Mesendoderm (in vitro differentiated cells): ENCODE measurements at regions not wholly inside any gene's neighbourhood (a gene's known extent, or its start where the extent isn't known, plus 50 kb on each side); places are given as distances from the start of the nearest gene placed in this dataset.

Experiments used
- DNase-seq: peaks from one replicate; pipeline ENCODE4 v3.0.0; 2013
- H2AK5ac ChIP-seq: 2 replicates; pipeline ENCODE4 v1.6.1; 2013; ENCODE audit warnings: low read length, inconsistent platforms
- H2BK120ac ChIP-seq: 2 replicates; pipeline ENCODE4 v1.6.1; 2013; ENCODE audit warnings: low read depth, mild to moderate bottlenecking, low read length, moderate library complexity, mixed read lengths
- H2BK15ac ChIP-seq: replicated peaks from 2 replicates; pipeline ENCODE4 v1.6.1; 2013; ENCODE audit warnings: low read depth, mild to moderate bottlenecking, moderate library complexity
- H2BK5ac ChIP-seq: 2 replicates; pipeline ENCODE4 v1.6.1; 2013; ENCODE audit warnings: low read length, inconsistent platforms
- H3K18ac ChIP-seq: 2 replicates; pipeline ENCODE4 v1.6.1; 2013; ENCODE audit warnings: mild to moderate bottlenecking, low read length, mixed read lengths
- H3K23ac ChIP-seq: one replicate; pipeline ENCODE4 v1.6.1; 2013; ENCODE audit warnings: low read length
- H3K27ac ChIP-seq: 2 replicates; pipeline ENCODE4 v1.5.1; 2013; ENCODE audit warnings: low read depth, mild to moderate bottlenecking, inconsistent platforms, low read length, moderate library complexity
- H3K27me3 ChIP-seq: 2 replicates; pipeline ENCODE4 v1.6.1; 2013; ENCODE audit warnings: low read length, control low read depth, mild to moderate bottlenecking, inconsistent platforms; ENCODE audit not compliant: insufficient read depth, poor library complexity
- H3K36me3 ChIP-seq: 2 replicates; pipeline ENCODE4 v1.6.1; 2013; ENCODE audit warnings: low read length, inconsistent platforms; ENCODE audit not compliant: control insufficient read depth, insufficient read depth
- H3K4ac ChIP-seq: one replicate; pipeline ENCODE4 v1.6.1; 2013; ENCODE audit warnings: low read depth, mild to moderate bottlenecking, low read length, moderate library complexity
- H3K4me1 ChIP-seq: 2 replicates; pipeline ENCODE4 v1.6.1; 2013; ENCODE audit warnings: low read depth, low read length, inconsistent platforms; ENCODE audit not compliant: control insufficient read depth
- H3K4me2 ChIP-seq: 2 replicates; pipeline ENCODE4 v1.6.1; 2013; ENCODE audit warnings: low read length
- H3K4me3 ChIP-seq: 2 replicates; pipeline ENCODE4 v1.5.1; 2013; ENCODE audit warnings: mild to moderate bottlenecking, low read length
- H3K56ac ChIP-seq: one replicate; pipeline ENCODE4 v1.6.1; 2013; ENCODE audit warnings: low read length
- H3K79me1 ChIP-seq: 2 replicates; pipeline ENCODE4 v1.6.1; 2013; ENCODE audit warnings: low read length, inconsistent platforms
- H3K79me2 ChIP-seq: 2 replicates; pipeline ENCODE4 v1.6.1; 2013; ENCODE audit warnings: mild to moderate bottlenecking, low read length; ENCODE audit not compliant: control insufficient read depth, insufficient read depth
- H3K9ac ChIP-seq: 2 replicates; pipeline ENCODE4 v1.6.1; 2013; ENCODE audit warnings: low read length, inconsistent platforms
- H4K5ac ChIP-seq: one replicate; pipeline ENCODE4 v1.6.1; 2013; ENCODE audit warnings: low read length
- H4K8ac ChIP-seq: one replicate; pipeline ENCODE4 v1.6.1; 2013; ENCODE audit warnings: low read depth, mild to moderate bottlenecking, control low read depth, low read length, moderate library complexity
- WGBS: extraction: QIAGEN DNeasy Blood & Tissue Kit; methylation state at CpG from one replicate; pipeline ENCODE4 v1.1.7; 2013; ENCODE audit warnings: low lambda C conversion rate, missing lambda C conversion rate; ENCODE audit not compliant: insufficient coverage; ENCODE audit errors: extremely low coverage; 5-methylcytosine and 5-hydroxymethylcytosine counted together

DNA sequence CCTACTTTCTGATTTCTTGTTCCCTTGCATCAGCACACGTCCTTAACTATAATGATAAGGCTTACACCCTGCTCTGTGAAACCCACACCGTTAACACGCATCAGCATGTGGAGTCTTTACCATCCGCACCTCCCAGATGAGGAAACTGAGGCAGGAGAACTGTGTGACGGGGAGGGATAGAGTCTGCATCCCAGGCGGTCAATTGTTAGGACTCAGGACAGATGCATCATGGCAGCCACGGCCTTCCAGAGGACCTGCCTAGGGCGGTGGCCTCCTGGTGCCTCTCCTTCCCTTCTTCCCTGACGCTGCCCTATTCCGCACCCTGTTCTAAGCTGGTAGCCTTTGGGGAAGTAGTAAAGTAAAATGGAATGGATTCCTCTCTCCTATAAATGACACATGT, 326.0 kb downstream of the TEX29 start:
- H2BK5ac ChIP-seq = no peak overlapping the region
- no peak overlapping the region for H3K18ac ChIP-seq
- no peak overlapping the region for H3K23ac ChIP-seq
- no peak overlapping the region for H3K9ac ChIP-seq
- H3K4me3 ChIP-seq = no peak overlapping the region
- no peaks in the 10 kb centered on the region for H3K36me3 ChIP-seq
- H3K79me1 ChIP-seq = no peaks in the 10 kb centered on the region
- WGBS = no CpG with 5 or more reads among the region's 10 CpGs
- no peak overlapping the region for H2BK120ac ChIP-seq
- H3K4me1 ChIP-seq = no peaks in the 10 kb centered on the region
- no peak overlapping the region for H2BK15ac ChIP-seq
- H3K27me3 ChIP-seq = peaks cover 2% of the 10 kb centered on the region
- H3K79me2 ChIP-seq = no peaks in the 10 kb centered on the region
- no peak for DNase-seq
- H3K56ac ChIP-seq = no peak overlapping the region
- no peak overlapping the region for H3K27ac ChIP-seq
- H2AK5ac ChIP-seq = no peak overlapping the region
- no peak overlapping the region for H4K8ac ChIP-seq
- H3K4ac ChIP-seq = no peak overlapping the region
- H3K4me2 ChIP-seq = no peak overlapping the region
- no peak overlapping the region for H4K5ac ChIP-seq

DNA sequence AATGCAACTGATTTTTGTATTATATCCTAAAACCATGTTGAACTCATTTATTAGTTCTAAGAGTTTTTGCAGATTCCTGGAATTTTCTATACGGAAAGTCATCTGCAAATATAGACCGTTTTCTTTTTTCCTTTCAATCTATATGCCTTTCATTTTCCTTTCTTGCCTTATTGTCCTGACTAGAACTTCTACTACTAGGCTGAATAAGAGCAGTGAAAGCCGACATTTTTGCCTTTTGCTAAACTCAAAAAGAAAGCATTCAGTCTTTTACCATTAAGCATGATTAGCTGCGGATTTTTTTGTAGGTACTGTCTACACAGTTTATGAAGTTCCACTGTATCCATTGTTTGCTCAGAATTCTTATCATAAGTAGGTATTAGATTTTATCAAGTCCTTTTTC, 328.4 kb downstream of the TEX29 start:
- H3K18ac ChIP-seq = no peak overlapping the region
- H3K4ac ChIP-seq = no peak overlapping the region
- peaks cover 2% of the 10 kb centered on the region for H3K27me3 ChIP-seq
- H3K79me2 ChIP-seq = no peaks in the 10 kb centered on the region
- H3K4me3 ChIP-seq = no peak overlapping the region
- H3K4me1 ChIP-seq = no peaks in the 10 kb centered on the region
- H2AK5ac ChIP-seq = no peak overlapping the region
- no peak overlapping the region for H3K9ac ChIP-seq
- WGBS = no CpG with 5 or more reads among the region's 4 CpGs
- H2BK15ac ChIP-seq = no peak overlapping the region
- H4K8ac ChIP-seq = no peak overlapping the region
- no peak overlapping the region for H3K23ac ChIP-seq
- H3K4me2 ChIP-seq = no peak overlapping the region
- no peak overlapping the region for H3K27ac ChIP-seq
- no peak overlapping the region for H2BK5ac ChIP-seq
- no peaks in the 10 kb centered on the region for H3K36me3 ChIP-seq
- no peaks in the 10 kb centered on the region for H3K79me1 ChIP-seq
- H2BK120ac ChIP-seq = no peak overlapping the region
- H3K56ac ChIP-seq = no peak overlapping the region
- no peak overlapping the region for H4K5ac ChIP-seq
- DNase-seq = no peak

DNA sequence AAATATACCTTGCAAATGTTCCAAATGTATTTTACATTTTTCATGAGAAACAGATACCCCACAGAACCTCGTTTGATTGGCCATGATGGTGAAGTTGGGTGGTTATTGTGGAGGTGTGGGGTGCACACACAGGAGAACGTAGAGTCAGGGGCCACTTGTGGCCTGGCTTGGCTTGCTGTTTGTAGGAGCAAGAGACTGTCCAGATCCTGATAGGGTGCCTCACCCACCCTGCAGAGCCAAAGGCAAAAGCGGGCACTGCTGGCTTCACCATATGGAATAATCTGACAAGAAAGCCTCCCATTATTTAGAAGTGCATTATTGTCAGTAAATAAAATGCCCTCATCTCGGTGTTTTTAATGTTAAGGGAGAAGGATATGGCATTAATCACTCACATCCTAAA, 330.2 kb downstream of the TEX29 start:
- no peak overlapping the region for H3K4me3 ChIP-seq
- H3K4me1 ChIP-seq = no peaks in the 10 kb centered on the region
- no peak overlapping the region for H3K9ac ChIP-seq
- H4K8ac ChIP-seq = no peak overlapping the region
- no CpG with 5 or more reads among the region's 4 CpGs for WGBS
- H3K18ac ChIP-seq = no peak overlapping the region
- H2BK5ac ChIP-seq = no peak overlapping the region
- H2BK15ac ChIP-seq = no peak overlapping the region
- H3K4me2 ChIP-seq = no peak overlapping the region
- no peak overlapping the region for H3K56ac ChIP-seq
- no peak overlapping the region for H3K4ac ChIP-seq
- H3K36me3 ChIP-seq = no peaks in the 10 kb centered on the region
- DNase-seq = no peak
- H4K5ac ChIP-seq = no peak overlapping the region
- no peaks in the 10 kb centered on the region for H3K79me1 ChIP-seq
- H2AK5ac ChIP-seq = no peak overlapping the region
- H2BK120ac ChIP-seq = no peak overlapping the region
- no peaks in the 10 kb centered on the region for H3K79me2 ChIP-seq
- H3K27me3 ChIP-seq = peaks cover 2% of the 10 kb centered on the region
- no peak overlapping the region for H3K23ac ChIP-seq
- H3K27ac ChIP-seq = no peak overlapping the region

DNA sequence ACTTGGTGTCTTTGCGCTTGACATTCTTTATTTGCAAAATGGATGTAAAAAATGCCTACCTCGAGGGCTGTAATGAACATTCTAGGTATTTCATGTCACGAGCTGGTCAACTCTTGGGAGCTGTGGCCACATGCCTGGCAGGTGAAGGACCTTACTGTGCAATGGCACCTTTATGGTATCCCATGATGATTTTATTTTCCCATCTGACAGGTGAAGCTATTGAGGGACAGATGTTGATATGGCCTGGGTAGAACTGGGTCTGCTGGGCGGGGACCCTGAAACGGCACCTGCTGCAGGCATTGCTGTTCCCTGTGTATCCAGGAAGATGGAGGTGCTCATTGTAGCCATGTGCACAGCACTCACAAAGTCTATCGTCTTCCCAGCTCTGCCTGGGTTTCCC, 332.2 kb downstream of the TEX29 start:
- Histone ChIP-seq H3K4me3 (no peak overlapping the region), H3K4ac (no peak overlapping the region), H3K36me3 (no peaks in the 10 kb centered on the region), H2BK120ac (no peak overlapping the region), H3K4me1 (no peaks in the 10 kb centered on the region), H3K4me2 (no peak overlapping the region), H3K27ac (no peak overlapping the region), H3K79me1 (no peaks in the 10 kb centered on the region), H3K56ac (no peak overlapping the region), H2BK5ac (no peak overlapping the region), H4K5ac (no peak overlapping the region), H3K18ac (no peak overlapping the region), H3K9ac (no peak overlapping the region), H4K8ac (no peak overlapping the region), H3K23ac (no peak overlapping the region), H2BK15ac (no peak overlapping the region), H2AK5ac (no peak overlapping the region), H3K27me3 (no peaks in the 10 kb centered on the region), H3K79me2 (no peaks in the 10 kb centered on the region)
- no peak for DNase-seq
- no CpG with 5 or more reads among the region's 6 CpGs for WGBS

DNA sequence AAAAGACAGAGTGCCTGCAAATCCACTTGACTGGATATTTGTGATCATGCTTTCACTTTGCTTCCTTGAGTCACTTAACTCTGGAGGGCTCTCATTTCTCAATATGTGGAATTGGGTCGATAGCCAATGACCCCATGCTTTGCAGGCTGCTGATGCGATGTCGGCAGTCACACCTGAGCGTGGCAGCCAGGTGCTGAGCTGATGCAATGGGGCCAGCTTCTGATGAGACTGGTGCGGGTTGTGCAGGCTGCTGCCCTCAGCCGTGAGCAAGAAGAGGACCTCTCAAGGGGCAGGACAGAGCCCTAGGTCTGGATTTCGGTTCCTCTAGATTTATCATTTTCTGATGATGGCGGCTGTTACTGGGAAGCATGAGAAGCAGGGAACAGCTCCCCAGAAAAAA, 334.1 kb downstream of the TEX29 start:
- H3K56ac ChIP-seq = no peak overlapping the region
- H2BK5ac ChIP-seq = no peak overlapping the region

DNA sequence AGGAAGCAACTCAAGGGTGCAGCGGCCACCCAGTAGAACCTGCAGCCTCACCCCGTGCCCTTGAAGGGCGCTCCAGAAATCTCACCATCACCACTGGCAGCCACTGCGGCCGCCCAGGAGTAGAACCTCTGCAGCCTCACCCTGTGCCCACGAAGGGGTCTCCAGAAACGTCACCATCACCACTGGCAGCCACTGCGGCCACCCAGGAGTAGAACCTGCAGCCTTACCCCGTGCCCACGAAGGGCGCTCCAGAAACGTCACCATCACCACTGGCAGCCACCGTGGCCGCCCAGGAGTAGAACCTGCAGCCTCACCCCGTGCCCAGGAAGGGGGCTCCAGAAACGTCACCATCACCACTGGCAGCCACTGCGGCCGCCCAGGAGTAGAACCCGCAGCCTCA, 336.0 kb downstream of the TEX29 start:
- H2BK5ac ChIP-seq = no peak overlapping the region
- H2BK120ac ChIP-seq = no peak overlapping the region
- no peak overlapping the region for H3K4ac ChIP-seq
- no peak overlapping the region for H2BK15ac ChIP-seq
- H3K27me3 ChIP-seq = no peaks in the 10 kb centered on the region
- H3K9ac ChIP-seq = no peak overlapping the region
- WGBS = no CpG with 5 or more reads among the region's 19 CpGs
- H4K5ac ChIP-seq = no peak overlapping the region
- no peak overlapping the region for H4K8ac ChIP-seq
- no peaks in the 10 kb centered on the region for H3K36me3 ChIP-seq
- no peak overlapping the region for H3K4me3 ChIP-seq
- no peaks in the 10 kb centered on the region for H3K79me1 ChIP-seq
- H3K27ac ChIP-seq = no peak overlapping the region
- no peak overlapping the region for H3K23ac ChIP-seq
- no peak overlapping the region for H2AK5ac ChIP-seq
- no peak overlapping the region for H3K56ac ChIP-seq
- H3K4me2 ChIP-seq = no peak overlapping the region
- H3K18ac ChIP-seq = no peak overlapping the region
- no peak for DNase-seq
- no peaks in the 10 kb centered on the region for H3K4me1 ChIP-seq
- H3K79me2 ChIP-seq = no peaks in the 10 kb centered on the region

More for the DNA sequence above, 334.1 kb downstream of the TEX29 start:
- no CpG with 5 or more reads among the region's 8 CpGs for WGBS
- H3K27me3 ChIP-seq = no peaks in the 10 kb centered on the region
- no peak for DNase-seq
- H2AK5ac ChIP-seq = no peak overlapping the region
- H4K5ac ChIP-seq = no peak overlapping the region
- H3K4me1 ChIP-seq = no peaks in the 10 kb centered on the region
- no peaks in the 10 kb centered on the region for H3K36me3 ChIP-seq
- H4K8ac ChIP-seq = no peak overlapping the region
- no peaks in the 10 kb centered on the region for H3K79me2 ChIP-seq
- no peak overlapping the region for H2BK120ac ChIP-seq
- H3K23ac ChIP-seq = no peak overlapping the region
- no peak overlapping the region for H3K4me2 ChIP-seq
- no peak overlapping the region for H3K27ac ChIP-seq
- no peak overlapping the region for H3K4ac ChIP-seq
- no peaks in the 10 kb centered on the region for H3K79me1 ChIP-seq
- H3K4me3 ChIP-seq = no peak overlapping the region
- no peak overlapping the region for H3K18ac ChIP-seq
- H2BK15ac ChIP-seq = no peak overlapping the region
- no peak overlapping the region for H3K9ac ChIP-seq
